GM18526 (cell line): ENCODE measurements at regions not wholly inside any gene's neighbourhood (a gene's known extent, or its start where the extent isn't known, plus 50 kb on each side); places are given as distances from the start of the nearest gene placed in this dataset.

Source experiments
- POLR2A ChIP-seq: IDR thresholded peaks from 3 replicates; pipeline ENCODE4 v1.6.1; 2011; ENCODE audit not compliant: insufficient read length; ENCODE audit errors: extremely low read depth

DNA sequence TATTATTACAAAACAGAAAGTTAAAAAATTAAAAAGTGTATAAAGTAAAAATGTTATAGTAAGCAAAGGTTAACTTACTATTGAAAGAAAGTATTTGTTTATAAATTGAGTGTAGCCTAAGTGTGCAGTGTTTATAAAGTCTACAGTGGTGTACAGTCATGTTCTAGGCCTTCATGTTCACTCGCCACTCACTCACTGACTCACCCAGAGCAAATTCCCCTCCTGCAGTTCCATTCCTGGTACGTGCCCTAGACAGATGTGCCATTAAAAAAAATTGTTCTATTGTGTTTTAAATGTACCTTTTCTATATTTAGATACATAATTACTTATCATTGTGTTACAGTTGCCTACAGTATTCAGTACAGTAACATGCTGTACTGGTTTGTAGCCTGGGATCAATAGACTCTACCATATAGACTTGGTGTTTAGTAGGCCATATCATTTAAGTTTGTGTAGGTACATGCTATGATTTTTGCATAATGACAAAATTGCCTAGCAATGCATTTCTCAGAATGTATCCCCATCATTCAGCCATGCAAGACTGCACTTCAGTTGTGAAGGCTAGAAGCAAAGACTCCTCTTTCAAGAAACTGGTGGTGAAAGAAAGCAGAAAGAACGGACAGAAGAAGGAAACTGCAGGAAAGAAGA is 100.6 kb downstream of the DACT1 start:
- no peak for TF ChIP-seq POLR2A

DNA sequence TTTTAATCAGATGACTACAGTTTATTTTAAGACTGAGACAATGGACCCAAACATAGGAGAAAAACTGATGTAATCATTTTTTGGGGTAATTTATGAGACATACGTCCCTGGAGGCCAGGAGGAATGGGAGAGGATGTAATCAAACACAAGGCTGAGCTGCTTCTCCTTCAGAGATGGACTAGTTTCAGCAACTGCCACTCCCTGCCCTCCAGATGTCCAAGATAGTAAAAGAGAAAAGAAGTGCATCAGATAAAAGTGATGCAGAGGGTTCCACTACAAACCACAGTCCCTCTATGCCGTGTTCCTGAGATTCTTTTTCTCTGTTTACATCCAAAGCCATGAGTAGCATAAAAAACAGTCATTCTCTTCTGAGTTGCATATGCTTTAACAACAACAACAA is 101.1 kb downstream of the DACT1 start:
- no peak for TF ChIP-seq POLR2A

DNA sequence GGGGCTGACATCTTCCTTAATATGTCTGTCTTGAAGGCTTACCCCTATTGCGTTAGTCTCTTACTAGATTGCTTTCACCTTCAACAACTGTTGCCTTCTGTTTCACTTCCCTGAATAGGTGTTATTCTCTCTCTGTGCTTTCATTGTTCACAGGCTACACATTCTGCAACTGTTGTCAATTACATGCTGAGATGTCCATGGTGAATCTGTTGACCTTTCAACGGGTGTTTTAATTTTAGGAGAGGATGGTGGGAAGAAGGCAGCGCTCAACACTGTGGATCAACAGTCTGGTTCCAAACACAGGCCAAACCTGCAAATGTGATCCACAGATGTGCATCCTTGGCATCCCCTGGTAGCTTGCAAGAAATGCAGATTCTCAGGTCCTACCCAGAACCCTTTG is 101.9 kb downstream of the DACT1 start:
- TF ChIP-seq POLR2A = no peak

DNA sequence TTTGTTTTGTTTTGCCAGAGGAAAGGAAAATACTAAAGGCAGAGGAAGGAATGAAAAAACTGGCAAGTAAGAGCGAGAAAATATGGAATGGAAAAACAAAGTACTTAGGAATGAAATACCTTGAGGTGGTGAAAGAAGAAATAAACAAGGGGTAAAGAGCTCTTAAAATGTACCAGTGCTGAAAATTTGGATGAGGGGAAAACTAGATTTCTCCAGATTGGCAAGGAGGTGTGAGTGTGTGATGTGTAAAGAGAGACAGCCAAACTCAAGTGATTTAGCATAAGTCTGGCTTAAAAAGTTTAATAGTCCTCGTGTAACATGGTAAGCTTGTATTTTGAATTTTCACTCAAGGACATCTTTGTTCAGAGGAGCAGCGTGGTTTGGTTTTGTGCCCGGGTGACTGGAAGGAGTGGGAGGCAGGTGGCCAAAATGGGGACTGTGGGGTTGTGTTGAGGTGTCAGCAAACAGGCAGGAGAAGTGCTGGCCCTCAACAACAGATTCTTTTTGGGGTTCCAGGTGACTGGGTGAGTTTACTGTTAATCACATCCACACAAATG is 102.7 kb downstream of the DACT1 start:
- no peak for TF ChIP-seq POLR2A

DNA sequence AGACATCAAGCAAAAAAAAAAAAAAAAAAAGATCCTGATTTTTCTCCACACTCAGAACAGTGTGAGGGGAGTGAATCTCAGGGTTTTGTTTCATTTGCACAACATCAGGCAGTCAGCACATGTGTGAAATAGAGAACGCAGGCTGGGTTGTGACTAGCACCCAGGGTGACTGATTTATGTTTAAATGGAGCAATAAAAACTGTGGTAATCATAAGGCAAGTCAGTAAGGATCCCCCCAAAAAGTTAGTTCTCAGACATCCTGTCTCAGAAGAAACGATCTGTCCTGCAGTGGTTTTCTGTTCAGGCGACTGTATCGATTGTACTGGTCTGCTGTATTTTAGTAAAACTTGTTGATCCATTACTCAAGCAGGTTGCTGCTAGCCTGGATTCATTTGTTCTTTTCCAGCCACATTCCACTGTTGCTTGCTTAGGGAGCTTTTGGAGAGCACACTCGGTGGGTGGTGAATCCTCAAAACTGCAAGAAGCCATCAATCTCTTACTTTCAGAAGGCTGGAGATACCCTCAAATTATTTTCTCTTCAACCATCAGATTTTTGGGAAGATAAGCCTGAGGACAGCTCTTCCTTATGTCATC is 107.1 kb downstream of the DACT1 start:
- TF ChIP-seq POLR2A = no peak

DNA sequence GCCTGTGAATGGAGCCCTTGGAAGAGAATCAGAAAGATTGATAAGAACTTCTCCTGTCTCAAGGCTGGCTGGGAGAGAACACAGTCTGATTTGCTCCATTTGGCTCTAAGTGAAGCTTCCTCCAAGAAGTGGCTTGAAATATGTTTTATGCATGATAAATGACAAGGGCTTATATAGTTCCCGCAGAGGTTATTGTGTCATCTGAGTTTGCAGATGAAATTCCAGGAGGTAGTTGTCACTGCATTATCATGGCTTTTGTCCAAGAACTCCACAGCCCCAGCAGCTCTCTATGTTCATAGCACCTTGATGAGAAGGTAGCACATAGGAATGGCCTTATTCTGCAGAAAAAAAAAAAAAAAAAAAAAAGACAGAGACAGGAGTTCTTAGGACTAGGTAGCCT is 108.5 kb downstream of the DACT1 start:
- TF ChIP-seq POLR2A = no peak

DNA sequence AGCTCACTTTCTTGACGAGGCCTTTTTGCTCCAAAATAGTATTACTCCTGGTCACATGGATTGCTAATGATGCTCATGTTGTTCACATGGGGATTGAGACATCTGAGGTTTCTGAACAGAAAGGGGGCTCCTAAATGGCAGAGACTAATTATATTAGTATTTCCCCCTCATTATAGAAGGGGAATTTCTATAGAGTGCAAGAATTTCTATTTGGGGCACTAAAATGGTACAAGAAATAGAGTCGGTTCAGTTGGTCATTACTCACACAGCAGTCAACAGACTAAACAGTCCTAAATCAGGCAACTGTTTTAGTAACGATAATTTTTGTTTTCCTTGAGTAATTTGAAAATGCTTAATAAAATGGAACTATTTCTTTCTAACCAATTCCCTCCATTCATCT is 108.9 kb downstream of the DACT1 start:
- TF ChIP-seq POLR2A = no peak

DNA sequence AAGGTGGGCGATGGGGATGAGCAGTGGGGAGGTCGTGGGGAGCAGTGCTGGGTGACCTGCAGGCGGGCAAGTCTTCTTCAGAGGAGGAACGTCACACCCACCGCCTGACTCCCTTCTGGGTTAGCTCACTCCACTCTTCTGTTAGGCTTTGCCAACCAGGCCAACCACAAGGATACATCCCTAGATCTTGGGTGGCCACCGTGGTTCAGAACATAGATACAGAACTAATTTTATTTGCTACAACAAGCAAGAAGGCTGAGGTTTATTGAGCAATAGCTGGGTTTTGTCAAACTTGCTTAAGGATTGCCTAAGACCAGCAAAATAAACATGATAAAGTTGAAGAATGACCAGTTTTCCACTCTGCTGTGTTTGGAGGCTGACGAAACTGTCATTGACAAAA is 109.4 kb downstream of the DACT1 start:
- TF ChIP-seq POLR2A = no peak

DNA sequence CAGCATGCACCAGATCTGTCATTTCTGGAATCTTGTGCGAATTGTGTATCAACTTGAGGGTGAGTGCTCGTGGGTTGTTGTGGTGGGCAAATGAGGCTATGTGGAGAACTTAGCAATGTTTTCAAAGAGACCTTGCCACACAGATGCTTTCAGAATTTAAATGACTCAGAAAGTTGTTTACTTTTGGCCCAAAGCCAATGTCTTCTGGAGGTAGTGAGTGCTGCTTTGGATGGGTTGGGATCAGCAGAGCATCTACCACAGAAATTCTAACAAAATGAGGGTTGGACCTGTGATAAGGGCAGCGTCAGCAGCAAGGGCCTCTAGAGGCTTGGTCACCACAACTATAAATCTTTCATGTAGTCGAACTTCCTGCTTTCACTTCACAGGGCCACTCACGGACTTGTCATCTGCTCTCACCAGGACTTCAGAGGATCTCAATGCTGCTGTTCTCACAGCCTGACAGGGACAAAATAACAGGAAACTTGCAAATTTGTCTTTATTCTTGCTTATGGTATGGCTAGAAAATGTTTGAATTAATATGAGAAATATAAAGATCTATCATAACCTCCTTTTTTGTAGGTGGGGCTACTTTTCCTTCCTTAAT is 111.4 kb downstream of the DACT1 start:
- TF ChIP-seq POLR2A = no peak

DNA sequence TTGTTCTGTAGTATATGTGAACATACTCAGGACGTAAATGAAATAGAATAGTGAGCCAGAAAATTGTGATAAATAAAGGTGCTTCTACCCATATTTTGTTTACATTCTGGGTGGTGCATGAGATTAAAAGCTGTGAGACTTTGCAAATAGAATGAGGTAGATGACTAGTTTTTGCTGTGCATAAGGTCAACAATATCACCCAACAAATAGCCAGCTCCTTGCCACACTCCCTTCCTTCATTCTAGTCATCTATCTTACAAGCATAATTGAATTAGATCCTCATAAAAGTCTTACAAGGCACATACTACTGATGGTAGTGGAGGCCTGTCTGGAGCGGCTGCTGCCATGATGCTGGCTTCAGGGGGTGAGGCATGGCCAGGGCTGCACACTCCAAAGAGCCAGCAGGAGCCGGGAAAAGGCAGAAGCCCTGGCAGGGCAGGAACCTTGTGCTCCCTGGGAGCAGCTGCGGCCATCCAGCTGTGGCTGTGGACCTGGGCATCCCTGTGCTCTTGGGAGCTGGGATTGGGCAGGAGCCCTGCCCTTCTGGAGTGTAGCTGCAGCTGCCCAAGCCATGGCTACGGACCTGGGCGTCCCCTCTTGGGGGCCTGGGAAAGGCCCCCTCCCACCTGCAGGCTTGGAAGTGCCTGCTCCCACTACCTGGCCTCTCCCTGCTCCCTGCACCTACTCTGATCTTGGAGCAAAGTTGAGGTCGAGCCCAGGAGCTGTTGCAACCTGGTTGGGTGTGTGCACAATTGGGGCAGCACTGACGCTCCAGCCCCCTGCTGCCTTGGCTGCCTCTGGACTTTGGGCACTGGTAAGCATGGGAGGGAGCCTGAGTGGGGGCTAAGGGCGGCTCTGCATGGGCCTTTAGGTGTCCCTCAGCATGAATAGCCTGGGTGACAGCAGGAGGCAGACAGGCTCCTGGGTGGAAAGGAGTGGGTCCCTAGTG is 112.8 kb downstream of the DACT1 start:
- no peak for TF ChIP-seq POLR2A

DNA sequence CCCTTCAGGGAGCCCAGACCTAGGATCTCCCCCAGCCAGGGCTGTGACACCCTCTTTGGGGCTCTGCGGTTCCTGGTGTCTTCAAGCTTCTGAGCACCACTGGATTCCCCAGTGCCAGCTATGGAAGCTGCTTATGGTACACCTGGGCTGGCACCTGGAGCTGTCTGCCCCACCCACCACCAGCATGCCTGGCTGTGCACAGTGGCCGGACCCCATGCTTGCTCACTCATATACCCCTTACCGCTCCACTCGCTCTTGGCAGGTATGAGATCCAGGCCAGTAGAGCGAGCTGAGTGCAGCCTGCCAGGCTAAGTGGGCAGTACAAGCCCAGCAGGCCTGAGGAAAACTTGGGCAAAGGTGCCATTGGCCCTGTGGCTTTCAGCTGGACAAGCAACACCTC is 114.0 kb downstream of the DACT1 start:
- TF ChIP-seq POLR2A = no peak

DNA sequence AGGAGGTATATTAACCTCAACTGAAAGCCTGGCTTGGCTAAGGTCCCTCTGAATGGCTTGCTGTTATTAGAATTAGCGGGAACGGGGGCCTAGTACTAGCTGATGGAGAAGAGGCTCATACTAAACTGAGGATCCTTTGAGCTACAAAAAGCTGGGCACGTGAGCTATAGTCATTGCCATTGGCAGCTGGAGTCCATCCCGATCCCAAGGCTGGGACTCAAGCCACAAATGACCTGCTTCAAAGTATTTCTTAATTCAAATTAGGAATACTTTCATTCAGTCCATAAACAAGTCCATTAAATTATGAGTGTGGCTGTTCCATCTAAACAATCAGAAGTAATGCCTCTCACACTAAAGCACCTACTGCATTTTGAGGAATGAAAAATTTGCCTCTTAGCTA is 114.5 kb downstream of the DACT1 start:
- no peak for TF ChIP-seq POLR2A

DNA sequence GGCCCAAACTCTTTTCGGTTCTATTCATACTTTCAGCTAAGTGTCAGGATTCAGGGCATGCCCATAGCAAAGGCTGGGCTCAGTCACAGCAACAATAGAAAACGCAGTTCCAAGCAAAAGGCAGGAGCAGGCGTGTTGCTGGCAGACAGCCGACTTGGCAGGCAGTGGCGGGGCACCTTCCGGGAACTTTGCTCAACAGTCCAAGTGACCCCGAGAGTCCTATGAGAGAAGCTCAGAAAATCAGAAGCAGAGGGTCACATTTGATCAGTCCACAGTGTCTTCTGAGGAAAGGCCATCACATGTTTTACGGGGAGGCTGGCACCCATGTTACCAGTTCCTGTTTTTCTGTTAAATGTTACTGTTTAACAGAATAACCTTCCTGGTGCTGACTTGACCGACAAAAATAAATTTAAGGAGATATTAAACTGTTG is 115.0 kb downstream of the DACT1 start:
- TF ChIP-seq POLR2A = no peak

DNA sequence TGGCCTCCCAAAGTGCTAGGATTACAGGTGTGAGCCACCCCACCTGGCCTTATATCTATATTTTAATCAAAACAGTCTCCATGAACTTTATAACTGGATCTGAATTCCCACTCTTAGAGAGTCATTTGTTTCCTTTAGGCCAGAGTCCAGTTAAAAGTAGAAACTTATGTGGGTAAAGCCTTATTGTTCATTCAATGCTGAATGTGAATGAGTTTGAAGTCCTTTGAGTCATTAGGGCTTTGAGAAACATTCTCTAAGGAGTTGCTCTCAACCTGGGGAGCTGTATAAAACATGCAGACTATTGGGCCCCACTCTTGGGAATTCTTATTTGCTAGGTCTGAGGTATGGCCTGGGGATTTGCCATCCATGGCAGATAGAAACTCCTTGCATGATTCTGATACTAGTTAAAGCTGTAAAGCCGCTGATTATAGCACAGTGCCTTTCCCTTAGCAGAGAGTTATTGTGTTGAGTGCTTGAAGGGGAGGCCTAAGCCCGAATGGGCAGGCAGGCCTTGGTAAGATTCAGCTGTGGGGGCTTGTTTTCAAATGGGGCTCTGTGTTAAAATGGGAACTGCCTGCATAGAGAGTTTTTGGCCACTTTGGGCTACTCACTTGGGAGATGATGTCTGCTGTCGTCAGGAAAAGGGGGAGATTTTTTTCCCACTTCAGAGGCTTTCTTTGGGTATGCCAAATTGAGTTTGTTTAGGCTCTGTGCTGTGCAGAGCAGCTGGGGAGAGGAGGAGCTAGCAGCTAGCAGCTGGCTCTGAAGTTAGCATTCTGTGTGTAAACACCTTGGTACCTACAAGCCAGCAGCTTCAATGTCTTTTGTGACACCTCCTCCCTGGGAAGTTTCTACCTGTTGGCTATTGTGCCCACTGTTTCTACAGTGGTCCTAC is 117.5 kb downstream of the DACT1 start:
- no peak for TF ChIP-seq POLR2A

DNA sequence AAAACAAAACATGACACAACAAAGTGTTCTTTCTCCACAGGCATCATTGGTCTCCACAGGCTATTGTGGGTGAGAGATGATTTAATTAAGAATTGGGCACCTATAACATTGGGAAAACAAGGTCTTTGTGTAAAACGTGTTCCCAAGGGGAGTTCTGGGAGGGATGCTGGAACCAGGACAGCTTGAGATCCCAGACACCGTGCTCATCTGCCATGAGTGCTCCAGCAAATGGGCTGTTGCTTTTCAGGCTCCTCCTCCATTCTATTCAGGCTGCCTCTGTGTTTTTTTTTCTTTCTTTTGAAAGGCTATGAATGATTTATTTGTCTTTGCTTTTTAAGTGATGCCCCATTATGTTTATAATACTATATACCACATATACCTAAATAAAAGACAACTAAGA is 122.4 kb downstream of the DACT1 start:
- no peak for TF ChIP-seq POLR2A

DNA sequence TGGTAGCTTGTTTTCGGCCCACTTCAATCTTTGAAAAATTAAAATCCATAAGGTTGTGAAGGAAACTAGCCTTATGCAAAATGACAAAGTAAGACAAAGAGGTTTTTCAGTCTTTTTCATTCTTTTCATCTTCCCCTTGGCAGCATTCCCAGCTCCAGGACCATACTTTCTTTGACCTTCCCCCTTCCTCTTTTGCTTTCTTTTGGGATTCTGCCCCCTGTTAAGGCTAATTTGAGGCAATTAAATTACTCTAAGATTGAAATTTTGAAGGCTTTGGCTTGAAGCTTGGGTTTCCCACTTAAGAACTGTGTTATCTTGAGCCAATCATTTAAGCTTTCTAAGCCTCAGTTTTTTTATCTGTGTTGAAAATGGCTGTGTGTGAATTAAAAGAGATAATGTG is 124.9 kb downstream of the DACT1 start:
- no peak for TF ChIP-seq POLR2A
